Colonic mucosa (tissue), 4 donors: ENCODE measurements at regions not wholly inside any gene's neighbourhood (a gene's known extent, or its start where the extent isn't known, plus 50 kb on each side); places are given as distances from the start of the nearest gene placed in this dataset.
"Not testable (repeated sequence)": the region's sequence is repeated elsewhere in the genome, so short reads cannot be mapped to it uniquely, and the experiment has no call there.

Source experiments
- DNase-seq: peaks from one replicate; pipeline ENCODE4 v3.0.0-alpha.2; 2020
- H3K27ac ChIP-seq: fragments of 200-600 bp; one replicate; pipeline ENCODE4 v1.8.0; 2021
- H3K27me3 ChIP-seq: fragments of 200-600 bp; one replicate; pipeline ENCODE4 v1.8.0; 2021
- H3K36me3 ChIP-seq: fragments of 200-600 bp; one replicate; pipeline ENCODE4 v1.8.0; 2021
- H3K4me1 ChIP-seq: fragments of 200-600 bp; one replicate; pipeline ENCODE4 v1.8.0; 2021; ENCODE audit warnings: mild to moderate bottlenecking
- H3K4me3 ChIP-seq: fragments of 200-600 bp; one replicate; pipeline ENCODE4 v1.8.0; 2021
- H3K9ac ChIP-seq, 2 donors: one replicate each; pipeline ENCODE4 v1.7.0; 2013; ENCODE audit warnings: control low read depth in 2 of 2, low read depth in 2 of 2, low read length in 2 of 2
- H3K9me3 ChIP-seq: fragments of 200-600 bp; one replicate; pipeline ENCODE4 v1.8.0; 2021
- intact Hi-C: fragments of 100-400 bp; cut with DNase I; formaldehyde crosslinking; loops from one replicate; pipeline ENCODE4 v1.14.1; 2022
- TF ChIP-seq, protein P1 (sequence below): fragments of 200-600 bp; IDR thresholded peaks from one replicate; pipeline ENCODE4 v1.8.0; 2022; ENCODE audit warnings: antibody characterized with exemption, mild to moderate bottlenecking
- donor health status: healthy.
- donor health status: DM: no; HTN: no; CAD: no.
- donor health status: DM: no; HTN: no; CAD: no.

- no peak overlapping the region for H3K9ac ChIP-seq
- H3K4me1 ChIP-seq: no peaks in the 10 kb centered on the region
- no peaks in the 10 kb centered on the region for H3K36me3 ChIP-seq
- no peak overlapping the region for H3K4me3 ChIP-seq
- no peaks in the 10 kb centered on the region for H3K27me3 ChIP-seq
- intact Hi-C loops: no loop called here
- TF ChIP-seq, protein P1, sequence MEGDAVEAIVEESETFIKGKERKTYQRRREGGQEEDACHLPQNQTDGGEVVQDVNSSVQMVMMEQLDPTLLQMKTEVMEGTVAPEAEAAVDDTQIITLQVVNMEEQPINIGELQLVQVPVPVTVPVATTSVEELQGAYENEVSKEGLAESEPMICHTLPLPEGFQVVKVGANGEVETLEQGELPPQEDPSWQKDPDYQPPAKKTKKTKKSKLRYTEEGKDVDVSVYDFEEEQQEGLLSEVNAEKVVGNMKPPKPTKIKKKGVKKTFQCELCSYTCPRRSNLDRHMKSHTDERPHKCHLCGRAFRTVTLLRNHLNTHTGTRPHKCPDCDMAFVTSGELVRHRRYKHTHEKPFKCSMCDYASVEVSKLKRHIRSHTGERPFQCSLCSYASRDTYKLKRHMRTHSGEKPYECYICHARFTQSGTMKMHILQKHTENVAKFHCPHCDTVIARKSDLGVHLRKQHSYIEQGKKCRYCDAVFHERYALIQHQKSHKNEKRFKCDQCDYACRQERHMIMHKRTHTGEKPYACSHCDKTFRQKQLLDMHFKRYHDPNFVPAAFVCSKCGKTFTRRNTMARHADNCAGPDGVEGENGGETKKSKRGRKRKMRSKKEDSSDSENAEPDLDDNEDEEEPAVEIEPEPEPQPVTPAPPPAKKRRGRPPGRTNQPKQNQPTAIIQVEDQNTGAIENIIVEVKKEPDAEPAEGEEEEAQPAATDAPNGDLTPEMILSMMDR: no peak
- no peak for DNase-seq
- no peak overlapping the region for H3K27ac ChIP-seq
- H3K9me3 ChIP-seq: no peaks in the 10 kb centered on the region
Observed at GRCh38 chr13:53447456-53447855, 418.8 kb downstream of the OLFM4 start.

DNA sequence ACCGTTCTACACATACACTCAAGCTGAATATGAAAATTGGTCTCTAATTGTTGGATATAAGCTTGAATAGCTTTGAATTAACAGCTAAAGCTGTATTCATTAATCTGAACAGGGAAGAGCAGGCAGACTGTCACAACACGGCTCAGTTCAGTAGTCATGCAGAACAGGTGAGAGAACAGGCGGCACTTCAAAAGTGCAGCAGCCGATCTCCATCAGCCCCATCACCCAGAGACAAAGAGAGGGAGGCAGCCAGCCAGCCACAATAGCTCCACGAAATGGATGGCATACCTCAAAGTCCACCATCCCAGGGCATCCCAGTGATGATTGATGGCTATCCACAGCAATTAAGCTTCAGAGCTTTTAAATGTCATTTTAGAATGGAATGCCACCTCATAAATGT, 419.2 kb downstream of the OLFM4 start:
- no peak overlapping the region for H3K4me3 ChIP-seq
- no peaks in the 10 kb centered on the region for H3K27me3 ChIP-seq
- H3K27ac ChIP-seq: no peak overlapping the region
- H3K9me3 ChIP-seq: no peaks in the 10 kb centered on the region
- H3K9ac ChIP-seq: no peak overlapping the region
- no peak for DNase-seq
- H3K36me3 ChIP-seq: no peaks in the 10 kb centered on the region
- H3K4me1 ChIP-seq: no peaks in the 10 kb centered on the region
- TF ChIP-seq, protein P1: no peak
- intact Hi-C loops: no loop called here

DNA sequence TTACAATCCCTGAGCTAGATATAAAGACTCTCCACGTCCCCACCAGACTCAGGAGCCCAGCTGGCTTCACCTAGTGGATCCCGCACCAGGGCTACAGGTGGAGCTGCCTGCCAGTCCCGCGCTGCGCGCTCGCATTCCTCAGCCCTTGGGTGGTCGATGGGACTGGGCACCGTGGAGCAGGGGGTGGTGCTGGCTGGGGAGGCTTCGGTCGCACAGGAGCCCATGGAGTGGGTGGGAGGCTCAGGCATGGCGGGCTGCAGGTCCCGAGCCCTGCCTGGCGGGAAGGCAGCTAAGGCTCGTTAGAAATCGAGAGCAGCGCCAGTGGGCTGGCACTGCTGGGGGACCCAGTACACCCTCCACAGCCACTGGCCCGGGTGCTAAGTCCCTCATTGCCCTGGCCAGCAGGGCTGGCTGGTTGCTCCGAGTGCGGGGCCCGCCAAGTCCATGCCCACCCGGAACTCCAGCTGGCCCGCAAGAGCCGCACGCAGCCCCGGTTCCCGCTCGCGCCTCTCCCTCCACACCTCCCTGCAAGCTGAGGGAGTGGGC, 423.7 kb downstream of the OLFM4 start:
- H3K4me3 ChIP-seq, DNase-seq, intact Hi-C loops: not testable (repeated sequence)

DNA sequence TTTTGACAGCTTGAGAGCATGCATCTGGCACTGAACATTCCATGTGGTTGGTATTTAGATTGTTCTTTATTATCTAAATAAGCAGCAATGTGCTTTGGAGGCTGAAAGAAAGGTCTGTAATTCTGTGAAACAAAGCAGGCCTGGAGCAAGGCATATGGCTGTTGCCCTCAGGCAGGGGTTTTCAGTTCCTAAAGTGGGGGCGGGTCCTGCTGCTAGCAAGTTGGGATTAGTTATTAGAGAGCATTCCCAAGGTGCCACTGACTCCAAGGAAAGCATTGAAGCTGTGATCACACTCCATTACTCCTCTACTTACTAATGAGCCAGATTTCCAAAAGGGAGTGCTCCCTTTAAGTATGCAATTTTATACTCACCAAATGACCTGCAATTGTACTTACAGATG, 432.2 kb downstream of the OLFM4 start:
- TF ChIP-seq, protein P1: no peak
- H3K27ac ChIP-seq: no peak overlapping the region
- H3K4me1 ChIP-seq: no peaks in the 10 kb centered on the region
- H3K9ac ChIP-seq: no peak overlapping the region
- no peaks in the 10 kb centered on the region for H3K27me3 ChIP-seq
- H3K4me3 ChIP-seq: no peak overlapping the region
- intact Hi-C loops: no loop called here
- no peaks in the 10 kb centered on the region for H3K36me3 ChIP-seq
- no peaks in the 10 kb centered on the region for H3K9me3 ChIP-seq
- DNase-seq: no peak

More for the DNA sequence above, 423.7 kb downstream of the OLFM4 start:
- not testable (repeated sequence) for H3K27ac ChIP-seq, H3K27me3 ChIP-seq, H3K4me1 ChIP-seq, H3K9me3 ChIP-seq, H3K9ac ChIP-seq, H3K36me3 ChIP-seq

- intact Hi-C loops: no loop called here
- H3K4me1 ChIP-seq: no peaks in the 10 kb centered on the region
- no peak for DNase-seq
Observed at GRCh38 chr13:53463106-53463505, 434.5 kb downstream of the OLFM4 start.

GRCh38 chr13:53466576-53466975, 438.0 kb downstream of the OLFM4 start:
- intact Hi-C loops: no loop called here
- Histone ChIP-seq H3K27ac (no peak overlapping the region), H3K9ac (no peak overlapping the region), H3K9me3 (no peaks in the 10 kb centered on the region), H3K4me3 (no peak overlapping the region), H3K36me3 (no peaks in the 10 kb centered on the region), H3K27me3 (no peaks in the 10 kb centered on the region), H3K4me1 (no peaks in the 10 kb centered on the region)
- TF ChIP-seq, protein P1: no peak
- DNase-seq: no peak

More at GRCh38 chr13:53463106-53463505, 434.5 kb downstream of the OLFM4 start:
- TF ChIP-seq, protein P1: no peak
- Histone ChIP-seq H3K9me3 (no peaks in the 10 kb centered on the region), H3K4me3 (no peak overlapping the region), H3K9ac (no peak overlapping the region), H3K36me3 (no peaks in the 10 kb centered on the region), H3K27ac (no peak overlapping the region), H3K27me3 (no peaks in the 10 kb centered on the region)
